GM21528 (cell line): ENCODE measurements at regions not wholly inside any gene's neighbourhood (a gene's known extent, or its start where the extent isn't known, plus 50 kb on each side); places are given as distances from the start of the nearest gene placed in this dataset.

Source experiments
- ATAC-seq: cut with Tn5 transposase; IDR thresholded peaks from one replicate; pipeline ENCODE4 v1.9.1; 2021; ENCODE audit warnings: mild to moderate bottlenecking, moderate library complexity; ENCODE audit not compliant: unreplicated experiment, low FRiP score

DNA sequence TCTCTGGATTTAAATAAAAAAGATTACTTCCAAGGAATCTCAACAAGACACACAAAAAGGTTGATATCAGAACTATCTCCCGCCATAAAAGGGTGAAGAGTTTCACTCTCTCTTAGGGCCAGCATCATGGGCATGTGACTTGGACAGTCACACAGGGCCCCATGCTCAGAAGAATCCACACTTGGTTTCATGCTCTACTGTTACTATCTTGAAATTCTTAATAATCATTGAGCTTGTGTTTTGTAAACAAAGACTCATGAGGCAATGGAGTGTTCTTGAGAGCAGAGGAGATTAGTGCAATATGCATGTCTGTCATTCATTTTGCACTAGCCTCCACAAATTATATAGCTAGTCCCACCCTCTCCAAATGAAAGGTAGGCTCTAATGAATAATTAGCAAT is 58.4 kb downstream of the HMHB1 start:
- ATAC-seq = no peak

DNA sequence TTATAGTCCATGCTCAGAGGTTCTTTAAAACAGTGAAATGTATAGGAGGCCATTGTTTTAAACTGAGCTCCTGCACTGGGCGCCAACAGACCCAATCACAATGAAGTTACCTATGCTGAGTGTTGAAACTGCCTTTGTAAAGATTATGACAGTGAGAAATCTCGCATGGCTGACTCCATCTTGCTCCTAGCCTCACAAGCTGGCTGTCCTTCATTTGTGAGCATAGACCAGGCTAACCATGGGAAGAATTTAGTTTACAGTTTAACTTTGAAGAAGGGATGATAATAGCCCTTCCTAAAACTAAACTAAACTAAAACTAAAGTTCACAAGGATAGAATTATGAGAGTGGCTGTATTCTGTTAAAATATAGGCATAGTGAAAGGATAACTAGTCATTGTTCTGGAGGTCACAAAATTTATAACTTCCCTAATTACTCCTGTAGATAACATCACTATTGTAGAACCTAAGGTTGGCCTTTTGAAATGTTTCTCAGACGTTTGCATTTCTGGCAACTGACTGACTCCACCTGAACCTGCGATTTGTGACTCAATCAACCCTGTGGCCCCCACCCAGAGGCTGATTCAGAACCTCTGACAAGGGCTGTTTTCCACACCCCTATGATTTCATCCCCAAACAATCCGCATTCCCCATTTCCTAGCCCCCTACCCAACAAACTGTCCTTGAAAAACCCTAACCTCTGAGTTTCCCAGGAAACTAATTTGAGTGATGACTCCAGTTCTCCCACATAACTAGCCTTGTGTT is 59.1 kb downstream of the HMHB1 start:
- no peak for ATAC-seq

DNA sequence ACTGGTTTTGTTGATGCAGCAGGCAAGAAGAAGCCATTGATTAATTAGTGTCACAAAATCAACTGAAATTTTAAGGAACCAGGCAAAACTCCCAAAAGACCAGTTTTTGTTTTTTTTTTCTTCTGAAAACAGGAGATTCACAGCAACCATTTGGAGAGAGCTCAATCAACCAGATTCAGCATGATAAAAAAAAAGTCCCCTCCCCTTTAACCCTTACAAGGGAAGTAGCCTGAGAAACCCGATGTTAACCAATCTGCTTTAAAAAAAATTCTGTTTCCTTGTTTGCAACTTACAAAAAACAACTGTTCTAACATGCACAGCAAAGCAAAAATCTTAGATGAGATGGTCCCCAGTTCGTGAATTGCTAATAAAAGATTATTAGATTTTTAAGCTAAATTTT is 59.7 kb downstream of the HMHB1 start:
- no peak for ATAC-seq

DNA sequence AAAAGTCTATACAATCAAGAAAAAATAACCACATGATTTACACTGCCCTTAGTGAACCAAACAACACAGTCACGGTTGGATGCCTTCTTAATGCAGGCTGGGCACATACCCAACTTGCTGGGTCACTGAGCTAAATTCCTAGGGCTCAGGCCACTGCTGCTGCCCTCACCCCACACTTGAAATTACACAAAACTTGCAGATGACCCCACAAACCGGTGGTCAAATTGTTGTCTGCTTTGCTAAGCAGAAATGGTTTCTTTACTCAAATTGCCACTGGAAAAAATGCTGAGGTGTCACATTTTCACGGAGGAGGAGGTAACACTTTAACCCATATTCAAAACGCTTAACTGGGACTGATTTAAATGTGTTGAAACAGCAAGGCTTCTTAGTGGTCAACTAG is 62.4 kb downstream of the HMHB1 start:
- no peak for ATAC-seq

DNA sequence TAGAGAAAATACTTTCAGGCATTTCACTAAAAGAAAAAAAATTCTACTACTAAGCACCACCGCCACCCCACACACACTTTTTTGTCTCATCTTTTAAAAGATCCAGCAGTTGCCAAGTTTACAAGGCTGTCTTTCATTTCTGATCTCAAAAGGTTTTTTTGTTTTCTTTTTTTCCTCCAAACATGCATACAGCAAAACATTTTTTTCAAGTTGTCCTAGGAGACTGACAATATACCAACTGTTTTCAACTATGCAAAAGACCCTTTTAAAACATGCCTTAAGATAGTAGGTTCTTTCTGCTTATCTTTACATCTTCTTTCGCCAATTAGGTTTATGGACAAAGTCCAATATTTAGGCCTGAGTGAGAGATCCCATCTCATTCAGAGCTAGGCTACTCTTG is 65.2 kb downstream of the HMHB1 start:
- no peak for ATAC-seq

DNA sequence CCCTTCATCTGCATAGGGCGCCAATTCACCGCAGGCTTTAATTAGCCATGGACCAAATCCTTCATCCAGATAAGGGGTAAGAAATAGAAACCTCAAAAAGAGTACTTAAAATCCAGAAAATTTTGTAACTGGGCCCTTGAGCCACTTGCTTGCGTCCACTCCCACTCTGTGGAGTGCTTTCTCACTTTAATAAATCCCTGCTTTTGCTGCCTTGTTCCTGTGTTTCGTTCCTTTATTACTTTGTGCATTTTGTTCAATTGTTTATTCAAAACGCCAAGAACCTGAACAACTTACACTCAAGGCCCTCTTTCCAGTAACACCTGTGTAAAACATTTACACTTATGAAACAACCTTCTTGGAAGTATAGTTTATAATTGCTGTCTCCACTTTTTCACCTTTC is 66.5 kb downstream of the HMHB1 start:
- no peak for ATAC-seq

DNA sequence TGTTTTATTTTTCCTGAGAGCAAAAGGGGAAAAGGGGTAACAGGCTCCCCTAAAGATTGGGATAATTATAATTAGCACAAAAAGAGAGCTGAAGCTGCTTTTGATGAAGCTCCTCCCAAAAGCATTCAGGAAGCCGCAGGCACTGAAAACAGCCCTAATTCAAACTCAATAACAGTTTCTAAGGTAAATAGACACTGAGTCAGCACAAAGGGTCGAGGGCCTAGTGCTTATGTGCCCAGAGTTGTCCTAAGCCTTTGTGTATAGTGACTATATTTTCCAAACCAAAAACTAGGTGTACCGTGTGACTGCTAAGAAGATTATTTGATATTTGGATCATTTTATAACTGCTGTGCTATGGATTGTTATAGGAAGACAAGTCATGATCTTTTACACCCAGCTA is 67.7 kb downstream of the HMHB1 start:
- no peak for ATAC-seq

DNA sequence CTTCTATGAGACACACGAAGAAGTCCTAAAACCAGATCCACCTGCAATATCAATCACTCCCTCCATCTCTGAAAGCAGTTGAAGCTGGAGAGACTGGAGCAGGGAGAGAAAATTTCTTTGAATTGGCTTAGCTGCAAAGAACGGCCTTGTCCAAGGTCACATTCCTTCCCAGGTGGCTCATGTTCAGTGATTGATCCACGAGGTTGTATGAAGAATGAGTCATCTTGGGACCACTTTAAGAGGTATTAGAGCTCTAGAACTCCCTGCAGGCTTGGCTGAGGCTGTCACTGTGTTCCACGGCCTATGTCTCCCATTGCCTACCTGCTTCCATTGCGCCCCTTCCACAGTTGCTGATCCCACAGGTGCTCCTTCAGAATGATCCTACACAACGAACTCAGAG is 68.2 kb downstream of the HMHB1 start:
- ATAC-seq = no peak

DNA sequence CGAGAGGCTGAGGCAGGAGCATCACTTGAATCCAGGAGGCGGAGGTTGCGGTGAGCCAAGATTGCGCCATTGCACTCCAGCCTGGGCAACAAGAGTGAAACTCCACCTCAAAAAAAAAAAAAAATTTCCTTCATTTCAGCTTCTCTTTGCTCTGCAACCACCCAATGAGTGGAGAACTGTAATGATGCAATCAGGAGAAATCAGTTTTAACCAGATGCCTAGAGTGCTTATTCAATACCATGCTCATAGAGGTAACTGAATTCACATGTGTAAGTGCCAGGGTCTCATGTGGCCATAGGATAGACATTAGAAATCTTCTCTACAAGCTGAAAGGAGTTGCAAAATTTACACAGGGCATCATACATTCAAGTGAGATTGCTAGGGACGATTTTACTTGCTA is 70.6 kb downstream of the HMHB1 start:
- no peak for ATAC-seq

DNA sequence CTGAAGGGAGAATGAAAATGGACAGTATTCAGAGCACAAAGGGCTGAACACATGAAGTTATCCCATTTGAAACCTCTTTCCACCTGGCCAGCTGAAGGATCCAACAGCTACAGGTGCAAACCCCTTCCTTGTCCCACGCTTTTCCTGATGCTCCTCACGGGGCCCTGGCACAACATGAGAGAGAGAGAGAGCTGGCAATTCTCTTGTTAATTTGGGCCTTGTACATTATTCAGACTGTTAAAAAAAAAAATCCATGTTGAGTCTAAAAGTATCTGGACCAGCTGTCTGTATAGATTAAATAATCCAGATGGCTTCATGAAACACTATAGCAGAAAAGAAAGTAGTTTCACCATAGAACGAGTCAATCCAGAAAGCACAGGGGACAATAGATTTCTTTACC is 74.1 kb downstream of the HMHB1 start:
- no peak for ATAC-seq

DNA sequence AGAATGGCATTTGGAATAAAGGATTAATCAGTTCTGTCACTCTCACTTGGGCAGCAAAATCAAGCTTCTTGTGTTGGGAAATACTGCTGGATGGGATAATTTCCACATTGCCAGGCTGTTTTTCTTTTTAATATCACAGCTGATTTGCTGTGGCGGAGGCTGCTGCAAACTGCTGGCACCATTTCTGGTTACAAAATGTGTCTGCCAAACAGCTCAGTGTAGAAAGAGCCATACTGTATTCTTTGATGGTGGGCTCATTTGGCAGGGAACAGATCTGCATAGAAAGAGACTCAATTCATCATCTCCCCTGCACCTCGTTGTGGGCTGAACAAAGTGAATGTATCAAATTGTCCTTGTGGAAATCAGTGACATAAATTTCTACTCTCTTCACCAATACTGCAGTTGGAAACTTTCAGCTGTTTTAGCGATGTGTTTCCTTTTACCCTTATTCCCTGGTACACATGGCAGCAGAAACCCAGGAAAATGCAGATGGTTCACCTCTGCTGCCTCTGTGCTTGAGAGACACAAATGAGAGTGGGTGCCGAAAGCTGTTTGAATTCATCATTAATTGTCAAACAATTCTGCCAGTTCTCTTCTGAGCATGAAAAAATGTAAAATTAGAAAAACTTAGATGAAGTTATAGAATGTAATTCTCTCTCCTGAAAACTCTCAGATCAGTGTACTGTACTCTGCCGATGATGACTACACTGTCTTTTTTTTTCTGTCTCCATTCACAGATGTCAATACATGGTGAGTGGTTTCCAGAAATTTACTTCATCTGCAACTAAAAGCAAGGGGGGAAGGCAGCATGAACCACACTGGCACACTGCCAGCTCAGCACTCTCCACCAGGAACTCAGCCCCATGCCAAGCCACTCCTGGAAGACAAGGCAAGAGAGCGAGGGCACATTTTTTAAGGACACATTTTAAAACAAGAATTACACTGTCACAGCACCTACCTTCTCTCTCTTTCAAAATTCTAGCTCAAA is 75.0 kb downstream of the HMHB1 start:
- no peak for ATAC-seq

DNA sequence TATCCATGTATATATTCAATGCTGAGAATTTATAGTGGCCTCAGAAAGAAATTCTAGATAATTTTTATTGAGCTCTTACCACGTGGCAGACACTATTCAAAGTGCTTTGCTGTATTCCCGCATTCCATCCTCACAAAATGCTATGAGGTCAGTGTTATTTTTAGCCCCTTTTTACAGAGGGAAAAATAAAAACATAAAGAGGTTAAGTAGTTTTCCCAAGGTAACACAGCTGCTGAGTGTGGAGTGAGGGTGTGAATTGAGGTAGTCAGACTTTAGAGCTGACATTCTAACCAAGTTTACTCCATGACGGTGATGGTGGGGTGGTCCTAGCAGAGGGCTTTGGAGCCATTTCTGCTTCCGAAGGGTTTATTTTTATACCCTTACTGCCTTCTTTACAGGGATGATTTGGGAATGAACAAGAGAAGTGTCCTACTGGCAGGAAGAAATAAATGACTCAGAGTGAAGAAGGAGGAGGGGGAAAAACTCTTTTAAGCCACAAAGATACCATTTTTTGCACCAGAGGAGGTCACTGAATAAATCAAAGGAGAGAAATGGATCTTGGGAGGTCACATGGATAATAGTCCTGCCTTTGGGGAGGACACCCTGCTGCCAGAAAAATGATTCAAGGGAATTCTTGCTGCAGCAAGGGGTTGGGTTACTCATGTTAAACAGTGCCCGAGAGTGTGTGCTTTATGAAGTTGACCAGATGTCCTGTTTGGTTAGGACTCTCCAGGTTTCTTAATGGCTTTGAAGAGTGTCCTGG is 76.1 kb downstream of the HMHB1 start:
- no peak for ATAC-seq

DNA sequence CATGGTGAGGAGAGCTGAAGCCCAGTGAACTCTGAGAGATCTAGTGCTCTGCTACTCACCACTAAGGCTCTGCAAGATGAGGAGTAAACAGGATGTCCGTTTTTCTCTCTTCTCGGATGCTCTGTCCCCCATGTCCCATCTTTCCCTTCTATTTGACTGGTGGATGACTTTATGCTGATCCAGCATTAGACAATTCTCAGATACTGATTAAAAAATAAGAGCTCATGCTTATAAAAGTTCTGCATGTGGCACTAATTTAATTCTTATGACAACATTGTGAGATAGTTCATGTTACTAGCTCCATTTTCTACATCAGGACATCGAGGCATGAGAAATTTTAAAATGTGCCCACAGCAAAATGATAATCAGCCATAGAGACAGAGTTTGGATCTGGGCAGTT is 77.0 kb downstream of the HMHB1 start:
- no peak for ATAC-seq

DNA sequence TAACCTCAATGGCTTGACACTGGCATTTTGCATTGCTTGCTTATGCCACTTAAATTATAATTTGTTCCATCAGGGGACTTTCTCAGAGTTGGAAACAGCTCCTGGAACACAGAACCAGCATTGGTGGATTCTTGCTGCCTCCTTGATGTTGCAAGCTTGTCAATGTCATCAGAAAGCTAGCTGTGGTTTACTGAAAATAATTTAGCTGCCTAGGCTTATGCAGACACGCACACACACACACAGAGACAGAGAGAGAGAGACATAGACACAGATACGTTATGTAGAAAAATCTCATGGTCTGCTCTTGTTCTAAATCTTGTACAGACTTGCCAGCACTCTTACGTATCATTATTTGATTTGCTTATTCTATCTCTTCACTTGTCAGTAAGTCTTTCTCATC is 78.0 kb downstream of the HMHB1 start:
- ATAC-seq = no peak

DNA sequence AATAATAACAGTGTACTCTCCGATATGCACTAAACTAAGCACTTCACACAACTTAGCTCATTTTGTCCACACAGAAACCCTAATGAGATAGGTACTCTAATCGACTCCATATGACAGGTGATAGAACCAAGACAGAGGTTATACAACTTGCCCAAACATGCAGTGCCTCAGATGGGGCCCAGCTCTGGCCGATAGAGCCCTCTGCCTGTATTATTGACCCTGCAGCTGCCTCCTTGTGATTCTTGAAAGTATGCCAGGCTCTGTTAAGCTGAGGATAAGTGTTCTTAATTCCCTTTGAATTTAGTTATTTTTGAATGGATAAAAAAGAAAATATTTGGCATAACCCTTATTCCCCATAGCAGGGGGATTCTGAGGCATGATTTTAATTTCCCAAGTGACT is 78.5 kb downstream of the HMHB1 start:
- ATAC-seq = no peak

DNA sequence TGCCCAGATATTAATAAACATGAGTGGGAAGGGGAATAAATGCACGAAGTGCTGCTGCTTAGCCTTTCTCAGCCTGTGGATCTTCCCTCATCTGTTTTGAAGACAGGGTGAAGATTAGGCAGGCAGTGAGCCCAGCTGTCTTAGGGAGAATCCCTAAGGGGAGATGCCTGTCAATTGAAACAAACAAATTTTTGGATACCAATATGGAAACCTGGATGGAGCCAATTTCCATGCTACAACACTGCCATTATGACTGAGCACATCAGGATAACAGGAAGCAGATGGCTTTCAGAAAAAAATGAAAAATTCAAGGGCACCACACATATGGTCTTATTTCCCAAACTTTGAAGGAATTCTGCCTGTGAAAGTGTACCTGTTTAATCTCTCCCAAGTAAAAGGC is 80.3 kb downstream of the HMHB1 start:
- no peak for ATAC-seq

DNA sequence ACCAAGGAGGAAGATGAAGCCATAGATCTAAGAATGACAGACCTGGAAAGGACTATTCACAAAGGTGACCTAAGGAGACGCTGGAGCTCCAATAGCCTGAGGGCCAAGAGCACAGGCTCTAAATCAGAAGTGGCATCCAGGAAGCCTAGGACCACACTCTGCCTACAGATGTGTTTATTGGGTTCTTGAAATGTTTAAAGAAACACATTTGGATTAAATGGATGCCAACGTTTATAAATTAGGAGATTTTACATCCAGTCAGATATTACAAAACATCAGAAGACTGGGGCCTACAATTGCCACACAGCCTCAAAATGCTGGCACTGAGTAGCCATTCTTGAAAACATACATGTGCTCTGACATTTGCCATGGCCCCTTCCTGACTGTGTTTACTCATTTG is 80.9 kb downstream of the HMHB1 start:
- no peak for ATAC-seq

DNA sequence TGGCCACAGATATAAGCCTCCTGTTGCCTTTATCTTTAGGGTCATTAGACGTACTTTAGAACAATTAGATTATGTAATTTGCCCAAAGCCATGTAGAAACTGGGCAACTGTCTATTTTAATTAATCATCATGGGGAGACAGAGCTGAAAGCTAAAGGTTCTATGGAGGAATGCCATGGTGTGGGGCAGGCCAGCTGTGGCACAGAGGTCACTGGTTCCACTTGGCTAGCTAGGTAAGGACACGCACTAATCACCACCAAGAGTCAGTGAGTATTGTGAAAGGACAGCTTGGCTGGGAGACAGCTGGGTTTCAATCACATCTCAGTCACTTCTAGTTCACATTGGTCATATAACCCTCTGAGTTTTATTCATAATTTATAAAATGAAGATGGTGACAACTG is 81.7 kb downstream of the HMHB1 start:
- no peak for ATAC-seq

DNA sequence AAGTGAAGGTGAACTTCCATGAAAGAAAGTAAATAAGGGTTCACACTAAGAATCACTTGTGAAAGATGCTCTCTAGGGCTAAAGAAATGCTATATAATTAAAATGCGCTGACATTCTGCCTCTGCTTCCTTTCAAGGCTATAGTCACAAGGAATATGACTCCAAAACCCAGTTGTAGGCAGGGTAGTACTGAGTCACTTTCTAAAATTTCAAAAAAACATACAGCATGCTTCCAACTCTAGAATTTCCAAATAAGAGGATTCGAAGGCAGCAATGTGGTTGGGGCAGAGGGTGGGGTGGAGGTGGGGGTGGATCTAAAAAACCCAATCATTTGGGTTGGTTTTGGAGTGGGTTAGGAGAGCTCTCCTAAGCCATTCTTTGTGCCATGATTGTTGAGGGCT is 84.6 kb downstream of the HMHB1 start:
- ATAC-seq = no peak

DNA sequence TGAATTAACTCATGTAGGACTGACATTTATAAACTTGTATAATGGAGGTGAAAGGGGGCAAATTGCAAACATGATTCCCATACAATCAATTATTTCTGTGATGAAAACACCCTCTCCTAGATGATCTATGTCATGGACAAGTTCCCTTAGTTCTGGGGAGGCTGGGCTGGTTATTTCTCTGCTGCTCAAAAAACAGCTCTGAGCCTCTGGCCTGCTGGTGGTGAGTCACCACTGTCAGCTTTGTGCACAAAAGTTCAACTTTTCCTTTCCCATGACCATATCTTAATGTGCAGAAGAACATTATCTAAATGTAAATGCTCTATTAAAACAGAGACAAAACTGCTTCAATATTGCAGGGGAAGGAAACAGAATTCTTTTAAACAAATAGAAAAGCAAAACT is 85.0 kb downstream of the HMHB1 start:
- ATAC-seq = no peak

DNA sequence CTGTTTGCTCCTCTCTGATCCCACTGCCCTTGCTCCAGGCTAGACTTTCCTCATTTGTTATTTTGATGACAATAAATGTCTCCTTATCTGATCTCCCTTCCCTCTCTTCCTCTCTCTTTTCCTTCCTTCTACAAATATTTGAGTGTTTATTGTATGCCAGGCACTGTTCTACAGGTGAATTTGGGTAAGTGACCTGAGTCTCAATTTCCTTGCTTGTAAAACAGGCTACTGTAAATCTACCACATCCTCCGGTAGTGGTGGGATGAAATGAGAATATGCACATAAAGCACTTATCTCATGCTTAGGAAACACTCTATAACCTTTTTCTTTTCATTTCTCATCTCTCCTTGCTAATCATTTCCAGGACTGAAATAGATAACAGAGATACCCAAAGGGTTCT is 86.4 kb downstream of the HMHB1 start:
- no peak for ATAC-seq
